A549 (cell line): ENCODE measurements at regions not wholly inside any gene's neighbourhood (a gene's known extent, or its start where the extent isn't known, plus 50 kb on each side); places are given as distances from the start of the nearest gene placed in this dataset.

Source experiments
- ATAC-seq, 2 experiments: fragments of 200-7000 bp in 1 of 2; fragments of >200 bp in 1 of 2; cut with Nextera tagmentation in 1 of 2; cut with Tn5 transposase in 1 of 2; 3 replicates each; pipeline versions ENCODE4 v1.8.0 to v1.9.1; 2018 to 2020; ENCODE audit warnings: mild to moderate bottlenecking in 1 of 2, moderate library complexity in 1 of 2
- CTCF ChIA-PET: fragments of 300-600 bp; sonication (Branson Sonifier 250); formaldehyde crosslinking; extraction: SDS; loops from one replicate; lab custom pipeline; 2021; ENCODE audit warnings: antibody characterized with exemption, inconsistent platforms; lab: Yijun Ruan, JAX
- POLR2A ChIA-PET: fragments of 350-600 bp; formaldehyde crosslinking; extraction: SDS; loops from one replicate; lab custom pipeline; 2021; ENCODE audit warnings: antibody characterized with exemption, inconsistent platforms; lab: Yijun Ruan, JAX
- DNase-seq, 2 experiments: peaks; one replicate each; pipeline versions ENCODE4 v3.0.0 to v3.0.0-alpha.2; 2011 to 2016; ENCODE audit warnings: low read depth in 1 of 2, low spot score in 1 of 2
- FAIRE-seq: peaks from 2 replicates; lab custom pipeline; 2011; peaks lifted over from hg19 to GRCh38; lab: Jason Lieb, UNC
- H3K27ac ChIP-seq, 2 experiments: fragments of >200 bp; sonication (Bioruptor Twin); formaldehyde crosslinking; 3 replicates each; pipeline ENCODE4 v1.5.1; 2016 to 2017
- H3K4me1 ChIP-seq: fragments of >200 bp; sonication (Bioruptor Twin); formaldehyde crosslinking; 3 replicates; pipeline ENCODE4 v1.6.1; 2016
- H3K4me2 ChIP-seq: fragments of >200 bp; sonication (Bioruptor Twin); formaldehyde crosslinking; 3 replicates; pipeline ENCODE4 v1.6.1; 2016
- H3K4me3 ChIP-seq: fragments of >200 bp; sonication (Bioruptor Twin); formaldehyde crosslinking; 3 replicates; pipeline ENCODE4 v1.5.1; 2016
- H3K9me3 ChIP-seq: fragments of >200 bp; sonication (Bioruptor Twin); formaldehyde crosslinking; 3 replicates; pipeline ENCODE4 v1.6.1; 2016
- BHLHE40 ChIP-seq: IDR thresholded peaks from 2 replicates; pipeline ENCODE4 v1.6.1; 2012; ENCODE audit warnings: low read depth, low read length, inconsistent platforms
- CHD2 ChIP-seq: fragments of 150-350 bp; IDR thresholded peaks from 2 replicates; pipeline ENCODE4 v1.6.1; 2014; ENCODE audit warnings: low read length; ENCODE audit not compliant: partially characterized antibody
- CHD4 ChIP-seq: fragments of 200-600 bp; sonication (generic); IDR thresholded peaks from 2 replicates; pipeline ENCODE4 v1.6.1; 2016; ENCODE audit warnings: antibody characterized with exemption, mild to moderate bottlenecking, borderline replicate concordance
- EHF ChIP-seq: fragments of 250-450 bp; sonication (Bioruptor Pico); IDR thresholded peaks from 2 replicates; pipeline ENCODE4 v1.5.0; 2020; ENCODE audit warnings: mild to moderate bottlenecking
- FOSL2 ChIP-seq, 2 experiments: fragments of 450-650 bp in 1 of 2; fragments of >200 bp in 1 of 2; sonication (Bioruptor Twin) in 1 of 2; formaldehyde crosslinking; IDR thresholded peaks; 2 replicates each; pipeline versions ENCODE4 v1.5.0 to v1.6.1; 2016 to 2020; ENCODE audit warnings: mild to moderate bottlenecking in 1 of 2, moderate library complexity in 1 of 2
- HES2 ChIP-seq: fragments of >200 bp; sonication (Bioruptor Twin); formaldehyde crosslinking; IDR thresholded peaks from 2 replicates; pipeline ENCODE4 v1.6.1; 2016
- HOXA7 ChIP-seq: fragments of 250-450 bp; sonication (Bioruptor Pico); IDR thresholded peaks from 2 replicates; pipeline ENCODE4 v1.5.0; 2020; ENCODE audit warnings: mild to moderate bottlenecking, moderate library complexity
- HOXB5 ChIP-seq: fragments of 250-450 bp; sonication (Bioruptor Pico); IDR thresholded peaks from 2 replicates; pipeline ENCODE4 v1.5.0; 2020; ENCODE audit warnings: mild to moderate bottlenecking, moderate library complexity
- JUNB ChIP-seq: fragments of >200 bp; sonication (Bioruptor Twin); formaldehyde crosslinking; IDR thresholded peaks from 2 replicates; pipeline ENCODE4 v1.6.1; 2016
- MAFK ChIP-seq: fragments of 450-650 bp; IDR thresholded peaks from 2 replicates; pipeline ENCODE4 v1.6.1; 2014; ENCODE audit not compliant: partially characterized antibody
- MAX ChIP-seq: IDR thresholded peaks from 2 replicates; pipeline ENCODE4 v1.6.1; 2012
- NFE2L2 ChIP-seq: fragments of 150-350 bp; conservative IDR thresholded peaks from 2 replicates; pipeline ENCODE4 v1.6.1; 2014; ENCODE audit warnings: low read length
- NPAS2 ChIP-seq: fragments of 250-450 bp; sonication (Bioruptor Pico); IDR thresholded peaks from 2 replicates; pipeline ENCODE4 v1.8.0; 2022; ENCODE audit warnings: mild to moderate bottlenecking, moderate library complexity, borderline replicate concordance
- PHF8 ChIP-seq: fragments of 200-600 bp; sonication (generic); IDR thresholded peaks from 2 replicates; pipeline ENCODE4 v1.6.1; 2016; ENCODE audit warnings: low read depth, mild to moderate bottlenecking, antibody characterized with exemption, moderate library complexity, borderline replicate concordance
- POLR2AphosphoS2 ChIP-seq: conservative IDR thresholded peaks from 2 replicates; pipeline ENCODE4 v1.6.1; 2012; ENCODE audit warnings: low read length, improper control_type of control experiment, inconsistent platforms
- RNF2 ChIP-seq: fragments of 200-600 bp; sonication (generic); IDR thresholded peaks from 2 replicates; pipeline ENCODE4 v1.6.1; 2016; ENCODE audit warnings: low read depth, mild to moderate bottlenecking, antibody characterized with exemption, moderate library complexity, borderline replicate concordance
- SMC3 ChIP-seq: fragments of >200 bp; sonication (Bioruptor Twin); formaldehyde crosslinking; IDR thresholded peaks from 3 replicates; pipeline ENCODE4 v1.6.1; 2018; ENCODE audit warnings: inconsistent platforms
- SREBF2 ChIP-seq: fragments of 450-650 bp; IDR thresholded peaks from 2 replicates; pipeline ENCODE4 v1.6.1; 2014; ENCODE audit warnings: mild to moderate bottlenecking, moderate library complexity
- ZC3H11A ChIP-seq: fragments of 450-650 bp; IDR thresholded peaks from 2 replicates; pipeline ENCODE4 v1.6.1; 2014; ENCODE audit warnings: antibody characterized with exemption, mild to moderate bottlenecking
- WGBS: methylation state at CpG from one replicate; pipeline ENCODE4 v1.1.6; 2017; ENCODE audit errors: missing lambda C conversion rate; 5-methylcytosine and 5-hydroxymethylcytosine counted together
- TF ChIP-seq, protein P1 (sequence below): IDR thresholded peaks from 2 replicates; pipeline ENCODE4 v1.6.1; 2012
- TF ChIP-seq, protein P2 (sequence below): fragments of 200-600 bp; sonication (generic); IDR thresholded peaks from 2 replicates; pipeline ENCODE4 v1.6.1; 2016; ENCODE audit warnings: antibody characterized with exemption, mild to moderate bottlenecking, moderate library complexity

GRCh38 chr6:19450651-19451050, 386.5 kb upstream of the ID4 start:
- no peak for FAIRE-seq
- TF ChIP-seq FOSL2 (IDR thresholded peaks at IDR 0.05): no peak
- no peak for TF ChIP-seq FOSL2 (CRISPR knock-in tag; IDR thresholded peaks at IDR 0.05)
- no peak for TF ChIP-seq HOXB5 (CRISPR knock-in tag)
- no peak for TF ChIP-seq ZC3H11A
- no peak for TF ChIP-seq SMC3
- TF ChIP-seq NFE2L2: no peak
- TF ChIP-seq, protein P1, sequence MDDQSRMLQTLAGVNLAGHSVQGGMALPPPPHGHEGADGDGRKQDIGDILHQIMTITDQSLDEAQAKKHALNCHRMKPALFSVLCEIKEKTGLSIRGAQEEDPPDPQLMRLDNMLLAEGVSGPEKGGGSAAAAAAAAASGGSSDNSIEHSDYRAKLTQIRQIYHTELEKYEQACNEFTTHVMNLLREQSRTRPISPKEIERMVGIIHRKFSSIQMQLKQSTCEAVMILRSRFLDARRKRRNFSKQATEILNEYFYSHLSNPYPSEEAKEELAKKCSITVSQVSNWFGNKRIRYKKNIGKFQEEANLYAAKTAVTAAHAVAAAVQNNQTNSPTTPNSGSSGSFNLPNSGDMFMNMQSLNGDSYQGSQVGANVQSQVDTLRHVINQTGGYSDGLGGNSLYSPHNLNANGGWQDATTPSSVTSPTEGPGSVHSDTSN: no peak
- TF ChIP-seq MAX: no peak
- TF ChIP-seq SREBF2: no peak
- DNase-seq: no peak
- CTCF ChIA-PET: no interaction called here
- no peak overlapping the region for H3K4me3 ChIP-seq
- H3K4me1 ChIP-seq: peaks cover 19% of the 10 kb centered on the region; the same call in 2 of the 3 replicates
- H3K27ac ChIP-seq: no peak overlapping the region
- 85% methylated on average over 1 of the region's 1 CpG for WGBS
- POLR2A ChIA-PET: no interaction called here
- no peaks in the 10 kb centered on the region for H3K9me3 ChIP-seq
- H3K4me2 ChIP-seq: no peak overlapping the region
- no peak for ATAC-seq

GRCh38 chr6:19452495-19452894, 384.7 kb upstream of the ID4 start:
- 100% methylated on average over 1 of the region's 1 CpG for WGBS
- ATAC-seq (peak; percentile 39 to 41; a peak in 3 of 6 replicates), FAIRE-seq (no peak)
- POLR2A ChIA-PET: no interaction called here
- no peak overlapping the region for H3K4me2 ChIP-seq
- TF ChIP-seq POLR2AphosphoS2: no peak
- TF ChIP-seq EHF: no peak
- TF ChIP-seq CHD2: no peak
- no peak for TF ChIP-seq JUNB
- TF ChIP-seq, protein P2, sequence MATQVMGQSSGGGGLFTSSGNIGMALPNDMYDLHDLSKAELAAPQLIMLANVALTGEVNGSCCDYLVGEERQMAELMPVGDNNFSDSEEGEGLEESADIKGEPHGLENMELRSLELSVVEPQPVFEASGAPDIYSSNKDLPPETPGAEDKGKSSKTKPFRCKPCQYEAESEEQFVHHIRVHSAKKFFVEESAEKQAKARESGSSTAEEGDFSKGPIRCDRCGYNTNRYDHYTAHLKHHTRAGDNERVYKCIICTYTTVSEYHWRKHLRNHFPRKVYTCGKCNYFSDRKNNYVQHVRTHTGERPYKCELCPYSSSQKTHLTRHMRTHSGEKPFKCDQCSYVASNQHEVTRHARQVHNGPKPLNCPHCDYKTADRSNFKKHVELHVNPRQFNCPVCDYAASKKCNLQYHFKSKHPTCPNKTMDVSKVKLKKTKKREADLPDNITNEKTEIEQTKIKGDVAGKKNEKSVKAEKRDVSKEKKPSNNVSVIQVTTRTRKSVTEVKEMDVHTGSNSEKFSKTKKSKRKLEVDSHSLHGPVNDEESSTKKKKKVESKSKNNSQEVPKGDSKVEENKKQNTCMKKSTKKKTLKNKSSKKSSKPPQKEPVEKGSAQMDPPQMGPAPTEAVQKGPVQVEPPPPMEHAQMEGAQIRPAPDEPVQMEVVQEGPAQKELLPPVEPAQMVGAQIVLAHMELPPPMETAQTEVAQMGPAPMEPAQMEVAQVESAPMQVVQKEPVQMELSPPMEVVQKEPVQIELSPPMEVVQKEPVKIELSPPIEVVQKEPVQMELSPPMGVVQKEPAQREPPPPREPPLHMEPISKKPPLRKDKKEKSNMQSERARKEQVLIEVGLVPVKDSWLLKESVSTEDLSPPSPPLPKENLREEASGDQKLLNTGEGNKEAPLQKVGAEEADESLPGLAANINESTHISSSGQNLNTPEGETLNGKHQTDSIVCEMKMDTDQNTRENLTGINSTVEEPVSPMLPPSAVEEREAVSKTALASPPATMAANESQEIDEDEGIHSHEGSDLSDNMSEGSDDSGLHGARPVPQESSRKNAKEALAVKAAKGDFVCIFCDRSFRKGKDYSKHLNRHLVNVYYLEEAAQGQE: no peak
- no peak for TF ChIP-seq PHF8
- no peak for TF ChIP-seq NPAS2 (CRISPR knock-in tag)
- no peak for TF ChIP-seq RNF2
- no peak for TF ChIP-seq NFE2L2
- TF ChIP-seq BHLHE40: no peak
- TF ChIP-seq HOXA7 (CRISPR knock-in tag): no peak
- no peak for TF ChIP-seq CHD4
- no peak for TF ChIP-seq MAFK
- no peak for TF ChIP-seq SMC3
- TF ChIP-seq HES2: no peak
- TF ChIP-seq, all 56 proteins: peak for 0
- H3K9me3 ChIP-seq: no peaks in the 10 kb centered on the region
- H3K4me1 ChIP-seq: peaks cover 19% of the 10 kb centered on the region; the same call in 2 of the 3 replicates
- CTCF ChIA-PET: no interaction called here
- H3K27ac ChIP-seq: no peak overlapping the region
- DNase-seq: no peak
- H3K4me3 ChIP-seq: no peak overlapping the region
